Astrocyte (in vitro differentiated cells and primary cell): ENCODE measurements at regions not wholly inside any gene's neighbourhood (a gene's known extent, or its start where the extent isn't known, plus 50 kb on each side); places are given as distances from the start of the nearest gene placed in this dataset.

ENCODE experiments used
- DNase-seq: peaks from one replicate; pipeline ENCODE4 v3.0.0-alpha.2; 2010; ENCODE audit warnings: low read depth
- FAIRE-seq: peaks from 2 replicates; lab custom pipeline; 2011; peaks lifted over from hg19 to GRCh38; lab: Jason Lieb, UNC
- H2AFZ ChIP-seq: 2 replicates; pipeline ENCODE4 v1.6.0; 2012; ENCODE audit warnings: low read depth, low read length, inconsistent platforms
- H3K27ac ChIP-seq: 2 replicates; pipeline ENCODE4 v1.5.1; 2011; ENCODE audit warnings: low read depth, low read length, inconsistent platforms
- H3K27me3 ChIP-seq: 2 replicates; pipeline ENCODE4 v1.6.0; 2011; ENCODE audit warnings: low read length, inconsistent platforms; ENCODE audit not compliant: insufficient read depth
- H3K36me3 ChIP-seq: 2 replicates; pipeline ENCODE4 v1.5.1; 2011; ENCODE audit warnings: low read length, inconsistent platforms; ENCODE audit not compliant: insufficient read depth
- H3K4me1 ChIP-seq: 2 replicates; pipeline ENCODE4 v1.5.1; 2011; ENCODE audit warnings: low read length, inconsistent platforms; ENCODE audit not compliant: insufficient read depth
- H3K4me2 ChIP-seq: 2 replicates; pipeline ENCODE4 v1.6.0; 2012; ENCODE audit warnings: low read length, inconsistent platforms
- H3K4me3 ChIP-seq: 2 replicates; pipeline ENCODE4 v1.5.1; 2011; ENCODE audit warnings: low read depth, mild to moderate bottlenecking, low read length, inconsistent platforms; ENCODE audit not compliant: insufficient read depth
- H3K79me2 ChIP-seq: 2 replicates; pipeline ENCODE4 v1.6.0; 2012; ENCODE audit warnings: mild to moderate bottlenecking, low read length, inconsistent platforms; ENCODE audit not compliant: insufficient read depth
- H3K9ac ChIP-seq: 2 replicates; pipeline ENCODE4 v1.6.0; 2012; ENCODE audit warnings: mild to moderate bottlenecking, low read length, inconsistent platforms
- H3K9me3 ChIP-seq: 2 replicates; pipeline ENCODE4 v1.5.1; 2012; ENCODE audit warnings: low read depth, mild to moderate bottlenecking, low read length, inconsistent platforms; ENCODE audit not compliant: insufficient read depth
- H4K20me1 ChIP-seq: 2 replicates; pipeline ENCODE4 v1.6.0; 2012; ENCODE audit warnings: low read length, inconsistent platforms; ENCODE audit not compliant: insufficient read depth
- H3K27ac Mint-ChIP-seq: one replicate; pipeline ENCODE4 v1.8.0; 2021; ENCODE audit warnings: mild to moderate bottlenecking, mixed read lengths; ENCODE audit not compliant: unreplicated experiment
- H3K27me3 Mint-ChIP-seq: one replicate; pipeline ENCODE4 v1.8.0; 2021; ENCODE audit warnings: low read depth, mixed read lengths; ENCODE audit not compliant: unreplicated experiment
- H3K36me3 Mint-ChIP-seq: one replicate; pipeline ENCODE4 v1.8.0; 2021; ENCODE audit warnings: low read depth, mixed read lengths; ENCODE audit not compliant: unreplicated experiment
- H3K4me1 Mint-ChIP-seq: one replicate; pipeline ENCODE4 v1.8.0; 2021; ENCODE audit warnings: low read depth, mixed read lengths; ENCODE audit not compliant: unreplicated experiment
- H3K4me3 Mint-ChIP-seq: one replicate; pipeline ENCODE4 v1.8.0; 2021; ENCODE audit warnings: mild to moderate bottlenecking, moderate library complexity, mixed read lengths; ENCODE audit not compliant: unreplicated experiment
- H3K9me3 Mint-ChIP-seq: one replicate; pipeline ENCODE4 v1.8.0; 2021; ENCODE audit warnings: mild to moderate bottlenecking, mixed read lengths; ENCODE audit not compliant: unreplicated experiment
- CTCF ChIP-seq: IDR thresholded peaks from 2 replicates; pipeline ENCODE4 v1.5.1; 2011; ENCODE audit warnings: low read depth, mild to moderate bottlenecking, inconsistent platforms, low read length, moderate library complexity; ENCODE audit not compliant: insufficient read depth
- EZH2 ChIP-seq: IDR thresholded peaks from 2 replicates; pipeline ENCODE4 v1.6.1; 2012; ENCODE audit warnings: mild to moderate bottlenecking, low read length, inconsistent platforms; ENCODE audit not compliant: insufficient read depth

- H3K9ac ChIP-seq: no peak overlapping the region
- no peak for FAIRE-seq
Measured at GRCh38 chr9:105082843-105083242, 154.9 kb upstream of the ABCA1 start.

GRCh38 chr9:105083256-105083655, 155.3 kb upstream of the ABCA1 start:
- no peak overlapping the region for H3K27ac Mint-ChIP-seq
- Histone ChIP-seq H3K79me2 (no peaks in the 10 kb centered on the region), H3K9ac (no peak overlapping the region), H3K36me3 (no peaks in the 10 kb centered on the region), H3K27ac (no peak overlapping the region), H2AFZ (no peak overlapping the region), H4K20me1 (no peaks in the 10 kb centered on the region), H3K4me2 (no peak overlapping the region), H3K4me1 (no peaks in the 10 kb centered on the region), H3K4me3 (no peak overlapping the region), H3K9me3 (no peaks in the 10 kb centered on the region), H3K27me3 (no peaks in the 10 kb centered on the region)
- H3K27me3 Mint-ChIP-seq: peaks cover 3% of the 10 kb centered on the region
- H3K9me3 Mint-ChIP-seq: no peaks in the 10 kb centered on the region
- H3K4me3 Mint-ChIP-seq: no peak overlapping the region
- no peaks in the 10 kb centered on the region for H3K4me1 Mint-ChIP-seq
- DNase-seq (no peak), FAIRE-seq (no peak)
- H3K36me3 Mint-ChIP-seq: no peaks in the 10 kb centered on the region
- TF ChIP-seq EZH2 (no peak), CTCF (no peak)

More at GRCh38 chr9:105082843-105083242, 154.9 kb upstream of the ABCA1 start:
- no peak overlapping the region for H3K4me3 ChIP-seq
- no peak overlapping the region for H3K27ac ChIP-seq
- H3K27me3 Mint-ChIP-seq: peaks cover 3% of the 10 kb centered on the region
- H3K27ac Mint-ChIP-seq: no peak overlapping the region
- H3K9me3 Mint-ChIP-seq: no peaks in the 10 kb centered on the region
- H3K79me2 ChIP-seq: no peaks in the 10 kb centered on the region
- no peaks in the 10 kb centered on the region for H3K36me3 Mint-ChIP-seq
- TF ChIP-seq CTCF: no peak
- no peak for TF ChIP-seq EZH2
- no peaks in the 10 kb centered on the region for H3K36me3 ChIP-seq
- no peak overlapping the region for H2AFZ ChIP-seq
- H3K27me3 ChIP-seq: no peaks in the 10 kb centered on the region
- H3K4me1 ChIP-seq: no peaks in the 10 kb centered on the region
- H3K4me3 Mint-ChIP-seq: no peak overlapping the region
- H4K20me1 ChIP-seq: no peaks in the 10 kb centered on the region
- H3K4me1 Mint-ChIP-seq: no peaks in the 10 kb centered on the region
- H3K9me3 ChIP-seq: no peaks in the 10 kb centered on the region
- no peak overlapping the region for H3K4me2 ChIP-seq
- no peak for DNase-seq

GRCh38 chr9:105087910-105088898, 156.2 kb upstream of the SLC44A1 start:
- no peak for FAIRE-seq
- Mint-ChIP-seq H3K4me3 (no peak overlapping the region), H3K9me3 (peaks cover 5% of the 10 kb centered on the region), H3K27ac (no peak overlapping the region), H3K27me3 (peaks cover 2% of the 10 kb centered on the region), H3K4me1 (peaks cover 9% of the 10 kb centered on the region), H3K36me3 (no peaks in the 10 kb centered on the region)
- H3K4me2 ChIP-seq: no peak overlapping the region
- no peaks in the 10 kb centered on the region for H3K4me1 ChIP-seq
- H3K9ac ChIP-seq: no peak overlapping the region
- no peak for DNase-seq
- TF ChIP-seq EZH2 (no peak), CTCF (no peak)
- no peaks in the 10 kb centered on the region for H4K20me1 ChIP-seq
- no peaks in the 10 kb centered on the region for H3K79me2 ChIP-seq
- H2AFZ ChIP-seq: no peak overlapping the region
- no peak overlapping the region for H3K4me3 ChIP-seq
- no peak overlapping the region for H3K27ac ChIP-seq
- H3K9me3 ChIP-seq: no peaks in the 10 kb centered on the region
- no peaks in the 10 kb centered on the region for H3K36me3 ChIP-seq
- H3K27me3 ChIP-seq: no peaks in the 10 kb centered on the region
